Naive thymus-derived CD8-positive, alpha-beta T cell (primary cell): ENCODE measurements at regions not wholly inside any gene's neighbourhood (a gene's known extent, or its start where the extent isn't known, plus 50 kb on each side); places are given as distances from the start of the nearest gene placed in this dataset.
A peak's percentile ranks its signal among the peaks of the same experiment; 100 is the strongest.

Experiments
- ATAC-seq, 2 donors: fragments of 150-1000 bp; cut with Tn5 transposase in 1 of 2; sonication (Bioruptor Pico), chemical (Tn5 transposase) in 1 of 2; 1 replicate in 1 of 2; 2 replicates in 1 of 2; pipeline ENCODE4 v1.10.0; 2021; ENCODE audit warnings: mild to moderate bottlenecking in 2 of 2, moderate library complexity in 2 of 2
- POLR2A ChIA-PET: fragments of 350-600 bp; sonication (Branson Sonifier 250); formaldehyde crosslinking; loops from one replicate; lab custom pipeline; 2021; ENCODE audit warnings: antibody characterized with exemption; lab: Charles Lee
- DNase-seq, 10 donors: peaks; one replicate each; pipeline versions ENCODE4 v3.0.0 to v3.0.0-alpha.2; 2020 to 2022
- H3K27ac Mint-ChIP-seq, 10 donors: one replicate each; pipeline ENCODE4 v1.8.0; 2020 to 2022; ENCODE audit warnings: mild to moderate bottlenecking in 10 of 10, mixed read lengths in 10 of 10, moderate library complexity in 4 of 10, inconsistent platforms in 1 of 10
- H3K27me3 Mint-ChIP-seq, 5 donors: one replicate each; pipeline ENCODE4 v1.8.0; 2021 to 2022; ENCODE audit warnings: mixed read lengths in 5 of 5
- H3K36me3 Mint-ChIP-seq, 3 donors: one replicate each; pipeline ENCODE4 v1.8.0; 2020 to 2022; ENCODE audit warnings: mixed read lengths in 3 of 3, mild to moderate bottlenecking in 2 of 3, inconsistent platforms in 1 of 3
- H3K4me1 Mint-ChIP-seq, 4 donors: one replicate each; pipeline ENCODE4 v1.8.0; 2021 to 2022; ENCODE audit warnings: mixed read lengths in 4 of 4
- H3K4me3 Mint-ChIP-seq, 10 donors: one replicate each; pipeline ENCODE4 v1.8.0; 2020 to 2022; ENCODE audit warnings: mild to moderate bottlenecking in 10 of 10, mixed read lengths in 10 of 10, moderate library complexity in 6 of 10, inconsistent platforms in 1 of 10
- H3K9me3 Mint-ChIP-seq, 9 donors: one replicate each; pipeline ENCODE4 v1.8.0; 2020 to 2022; ENCODE audit warnings: mixed read lengths in 9 of 9, mild to moderate bottlenecking in 3 of 9, inconsistent platforms in 1 of 9, moderate library complexity in 1 of 9

- POLR2A ChIA-PET = no interaction called here
- no peak overlapping the region for H3K27ac Mint-ChIP-seq
- H3K9me3 Mint-ChIP-seq = no peaks in the 10 kb centered on the region
- H3K4me3 Mint-ChIP-seq = no peak overlapping the region
- H3K4me1 Mint-ChIP-seq = peaks cover 0 to 6% (median 4%) of the 10 kb centered on the region in 4 donors
- no peaks in the 10 kb centered on the region for H3K36me3 Mint-ChIP-seq
- no peak for ATAC-seq
- peaks cover 3 to 14% (median 6%) of the 10 kb centered on the region in 5 donors for H3K27me3 Mint-ChIP-seq
- DNase-seq = no peak
Measured at GRCh38 chr2:10502803-10503107, 54.6 kb upstream of the ODC1 start.

GRCh38 chr2:10501980-10502802 lies 54.1 kb upstream of the ODC1 start:
- peak overlapping the region in 3 of 10 donors; percentile 1 to 48 (median 12) for H3K27ac Mint-ChIP-seq
- no peaks in the 10 kb centered on the region for H3K36me3 Mint-ChIP-seq
- peaks cover 3 to 17% (median 7%) of the 10 kb centered on the region in 5 donors for H3K27me3 Mint-ChIP-seq
- ATAC-seq (no peak), DNase-seq (no peak)
- H3K4me3 Mint-ChIP-seq = no peak overlapping the region
- H3K4me1 Mint-ChIP-seq = peaks cover 1 to 7% (median 4%) of the 10 kb centered on the region in 4 donors
- no peaks in the 10 kb centered on the region for H3K9me3 Mint-ChIP-seq
- POLR2A ChIA-PET = no interaction called here

GRCh38 chr2:10501451-10501961 lies 53.4 kb upstream of the ODC1 start:
- Mint-ChIP-seq H3K9me3 (no peaks in the 10 kb centered on the region), H3K4me1 (peaks cover 3 to 12% (median 7%) of the 10 kb centered on the region in 4 donors), H3K36me3 (no peaks in the 10 kb centered on the region), H3K27me3 (peaks cover 5 to 23% (median 13%) of the 10 kb centered on the region in 5 donors), H3K27ac (peak overlapping the region in 2 of 10 donors; percentile 1 to 48), H3K4me3 (no peak overlapping the region)
- ATAC-seq = no peak
- DNase-seq = no peak
- POLR2A ChIA-PET = no interaction called here

GRCh38 chr2:10500601-10501361 lies 52.7 kb upstream of the ODC1 start:
- peak overlapping the region in 2 of 10 donors; percentile 24 to 65 for H3K27ac Mint-ChIP-seq
- peak in 1 of 10 donors; percentile 10 for DNase-seq
- POLR2A ChIA-PET = no interaction called here

GRCh38 chr2:10499911-10500521 lies 51.9 kb upstream of the ODC1 start:
- Mint-ChIP-seq H3K4me1 (peaks cover 3 to 21% (median 15%) of the 10 kb centered on the region in 4 donors), H3K9me3 (no peaks in the 10 kb centered on the region), H3K36me3 (no peaks in the 10 kb centered on the region), H3K27ac (no peak overlapping the region), H3K27me3 (peaks cover 5 to 23% (median 14%) of the 10 kb centered on the region in 5 donors), H3K4me3 (no peak overlapping the region)
- DNase-seq = peak in 1 of 10 donors; percentile 12
- ATAC-seq = no peak
- POLR2A ChIA-PET = no interaction called here

More at GRCh38 chr2:10500601-10501361, 52.7 kb upstream of the ODC1 start:
- Mint-ChIP-seq H3K27me3 (peaks cover 5 to 23% (median 14%) of the 10 kb centered on the region in 5 donors), H3K4me1 (peaks cover 3 to 14% (median 9%) of the 10 kb centered on the region in 4 donors), H3K9me3 (no peaks in the 10 kb centered on the region), H3K36me3 (no peaks in the 10 kb centered on the region), H3K4me3 (no peak overlapping the region)
- ATAC-seq = no peak

GRCh38 chr2:10499275-10499907 lies 51.3 kb upstream of the ODC1 start:
- no peak overlapping the region for H3K4me3 Mint-ChIP-seq
- peaks cover 3 to 23% (median 17%) of the 10 kb centered on the region in 4 donors for H3K4me1 Mint-ChIP-seq
- peaks cover 5 to 23% (median 15%) of the 10 kb centered on the region in 5 donors for H3K27me3 Mint-ChIP-seq
- ATAC-seq (no peak), DNase-seq (peak in 1 of 10 donors; percentile 0)
- no peaks in the 10 kb centered on the region for H3K9me3 Mint-ChIP-seq
- POLR2A ChIA-PET = interaction anchor here (0.8 kb wide), 1 partner anchor 51 kb away, joined by 3 read pairs; the partner anchor contains the start of gene ODC1
- no peak overlapping the region for H3K27ac Mint-ChIP-seq
- H3K36me3 Mint-ChIP-seq = no peaks in the 10 kb centered on the region

- H3K27me3 Mint-ChIP-seq = peaks cover 5 to 23% (median 15%) of the 10 kb centered on the region in 5 donors
- H3K27ac Mint-ChIP-seq = peak overlapping the region in 3 of 10 donors; percentile 32 to 57 (median 43)
- no peaks in the 10 kb centered on the region for H3K9me3 Mint-ChIP-seq
- H3K4me3 Mint-ChIP-seq = no peak overlapping the region
- H3K4me1 Mint-ChIP-seq = peaks cover 3 to 30% (median 20%) of the 10 kb centered on the region in 4 donors
- no peak for ATAC-seq
- POLR2A ChIA-PET = interaction anchor here (0.8 kb wide), 1 partner anchor 50 kb away, joined by 3 read pairs; the partner anchor contains the start of gene ODC1
- no peaks in the 10 kb centered on the region for H3K36me3 Mint-ChIP-seq
- DNase-seq = peak in 1 of 10 donors; percentile 10
Measured at GRCh38 chr2:10498525-10499274, 50.6 kb upstream of the ODC1 start.
